Neural crest cell (in vitro differentiated cells): ENCODE measurements at regions not wholly inside any gene's neighbourhood (a gene's known extent, or its start where the extent isn't known, plus 50 kb on each side); places are given as distances from the start of the nearest gene placed in this dataset.
"Not testable (repeated sequence)": the region's sequence is repeated elsewhere in the genome, so short reads cannot be mapped to it uniquely, and the experiment has no call there.

Experiments
- DNase-seq: peaks from one replicate; pipeline ENCODE4 v3.0.0; 2021; ENCODE audit warnings: low read depth, mixed read lengths, low spot score
- H3K27ac Mint-ChIP-seq: one replicate; pipeline ENCODE4 v1.8.0; 2021; ENCODE audit warnings: mild to moderate bottlenecking, mixed read lengths; ENCODE audit not compliant: unreplicated experiment
- H3K27me3 Mint-ChIP-seq: 2 replicates; pipeline ENCODE4 v1.8.0; 2021; ENCODE audit warnings: low read depth, mild to moderate bottlenecking, mixed read lengths
- H3K36me3 Mint-ChIP-seq: 2 replicates; pipeline ENCODE4 v1.8.0; 2021; ENCODE audit warnings: low read depth, mild to moderate bottlenecking, mixed read lengths
- H3K4me1 Mint-ChIP-seq: 2 replicates; pipeline ENCODE4 v1.8.0; 2021; ENCODE audit warnings: mixed read lengths
- H3K4me3 Mint-ChIP-seq: one replicate; pipeline ENCODE4 v1.8.0; 2021; ENCODE audit warnings: mild to moderate bottlenecking, mixed read lengths
- H3K9me3 Mint-ChIP-seq: 2 replicates; pipeline ENCODE4 v1.8.0; 2021; ENCODE audit warnings: mixed read lengths
- CTCF ChIP-seq: fragments of 200-600 bp; sonication (generic); conservative IDR thresholded peaks from 2 replicates; pipeline ENCODE4 v1.5.0; 2021; ENCODE audit warnings: antibody characterized with exemption, mild to moderate bottlenecking

GRCh38 chr7:91436655-91437054 lies 172.4 kb downstream of the FZD1 start:
- H3K4me3 Mint-ChIP-seq, result no peak overlapping the region
- peaks cover 19% of the 10 kb centered on the region for H3K9me3 Mint-ChIP-seq
- no peaks in the 10 kb centered on the region for H3K4me1 Mint-ChIP-seq
- TF ChIP-seq CTCF, result no peak
- peaks cover 10% of the 10 kb centered on the region for H3K36me3 Mint-ChIP-seq
- no peak overlapping the region for H3K27ac Mint-ChIP-seq
- no peaks in the 10 kb centered on the region for H3K27me3 Mint-ChIP-seq
- DNase-seq, result no peak

GRCh38 chr7:91440198-91440597 lies 176.0 kb downstream of the FZD1 start:
- DNase-seq, H3K4me1 Mint-ChIP-seq, H3K27ac Mint-ChIP-seq, H3K4me3 Mint-ChIP-seq, H3K27me3 Mint-ChIP-seq: not testable (repeated sequence)
- H3K9me3 Mint-ChIP-seq, result peaks cover 20% of the 10 kb centered on the region
- peaks cover 14% of the 10 kb centered on the region for H3K36me3 Mint-ChIP-seq

GRCh38 chr7:91443862-91444261 lies 179.6 kb downstream of the FZD1 start:
- Mint-ChIP-seq H3K9me3 (peaks cover 31% of the 10 kb centered on the region), H3K4me1 (peaks cover 8% of the 10 kb centered on the region), H3K27ac (no peak overlapping the region), H3K4me3 (no peak overlapping the region), H3K27me3 (no peaks in the 10 kb centered on the region), H3K36me3 (peaks cover 11% of the 10 kb centered on the region)
- no peak for DNase-seq
- no peak for TF ChIP-seq CTCF

- DNase-seq, result no peak
- no peaks in the 10 kb centered on the region for H3K27me3 Mint-ChIP-seq
- H3K4me3 Mint-ChIP-seq, result no peak overlapping the region
- peaks cover 4% of the 10 kb centered on the region for H3K36me3 Mint-ChIP-seq
- TF ChIP-seq CTCF, result no peak
- H3K9me3 Mint-ChIP-seq, result peaks cover 26% of the 10 kb centered on the region
- H3K27ac Mint-ChIP-seq, result no peak overlapping the region
- H3K4me1 Mint-ChIP-seq, result peaks cover 8% of the 10 kb centered on the region
Measured at GRCh38 chr7:91446819-91447218, 182.6 kb downstream of the FZD1 start.

- DNase-seq, result no peak
- no peak for TF ChIP-seq CTCF
- H3K9me3 Mint-ChIP-seq, result peaks cover 5% of the 10 kb centered on the region
- peaks cover 6% of the 10 kb centered on the region for H3K36me3 Mint-ChIP-seq
- H3K27ac Mint-ChIP-seq, result no peak overlapping the region
- H3K4me3 Mint-ChIP-seq, result no peak overlapping the region
- no peaks in the 10 kb centered on the region for H3K4me1 Mint-ChIP-seq
- no peaks in the 10 kb centered on the region for H3K27me3 Mint-ChIP-seq
Measured at GRCh38 chr7:91455411-91455810, 191.2 kb downstream of the FZD1 start.

- Mint-ChIP-seq H3K4me3 (no peak overlapping the region), H3K4me1 (no peaks in the 10 kb centered on the region), H3K27ac (no peak overlapping the region), H3K36me3 (peaks cover 6% of the 10 kb centered on the region), H3K9me3 (peaks cover 5% of the 10 kb centered on the region), H3K27me3 (no peaks in the 10 kb centered on the region)
- no peak for TF ChIP-seq CTCF
- DNase-seq, result no peak
Measured at GRCh38 chr7:91457208-91457607, 193.0 kb downstream of the FZD1 start.
